ENCODE measurements at regions not wholly inside any gene's neighbourhood (a gene's known extent, or its start where the extent isn't known, plus 50 kb on each side); places are given as distances from the start of the nearest gene placed in this dataset.

DNA sequence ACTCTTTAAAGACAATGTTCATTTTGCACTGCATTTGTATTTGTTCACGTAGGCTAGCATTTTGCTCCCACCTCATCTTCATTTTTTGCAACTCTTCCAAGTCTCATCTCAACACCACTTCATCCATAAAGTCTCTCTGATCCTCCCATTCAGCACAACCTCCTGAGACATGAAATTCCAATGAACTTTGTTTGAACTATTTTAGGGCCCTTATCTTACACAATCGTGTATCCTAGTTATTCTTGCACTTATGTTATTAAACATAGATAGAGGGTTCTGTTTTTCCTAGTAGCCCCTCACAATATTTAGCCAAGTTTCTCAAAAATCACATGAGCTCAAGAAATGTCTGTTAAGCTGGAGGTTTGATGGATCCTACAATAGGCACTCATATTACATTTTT lies 500.5 kb upstream of the ADAMTS5 start:
- no peaks in the 10 kb centered on the region for H3K9me3 ChIP-seq
- H3K27ac ChIP-seq, result no peak overlapping the region
- H3K36me3 ChIP-seq, result no peaks in the 10 kb centered on the region
- no peaks in the 10 kb centered on the region for H3K4me1 ChIP-seq
- intact Hi-C loops (cut with DNase I; ENCODE audit: low total_unique reads), result no loop called here
- H3K4me3 ChIP-seq, result no peak overlapping the region
- no peaks in the 10 kb centered on the region for H3K27me3 ChIP-seq
- DNase-seq, result no peak
- TF ChIP-seq CTCF (IDR thresholded peaks at IDR 0.05), result no peak

GRCh38 chr21:27466140-27466539 lies 499.3 kb upstream of the ADAMTS5 start:
- no peaks in the 10 kb centered on the region for H3K4me1 ChIP-seq
- DNase-seq, result no peak
- no peak overlapping the region for H3K4me3 ChIP-seq
- TF ChIP-seq CTCF (IDR thresholded peaks at IDR 0.05) (no peak), POLR2A (IDR thresholded peaks at IDR 0.05) (no peak)
- no peaks in the 10 kb centered on the region for H3K9me3 ChIP-seq
- intact Hi-C loops (cut with DNase I; ENCODE audit: low total_unique reads), result no loop called here
- H3K27ac ChIP-seq, result no peak overlapping the region
- H3K27me3 ChIP-seq, result no peaks in the 10 kb centered on the region
- H3K36me3 ChIP-seq, result no peaks in the 10 kb centered on the region

- no peaks in the 10 kb centered on the region for H3K27me3 ChIP-seq
- intact Hi-C loops (cut with DNase I; ENCODE audit: low total_unique reads), result no loop called here
- TF ChIP-seq POLR2A (IDR thresholded peaks at IDR 0.05) (no peak), CTCF (IDR thresholded peaks at IDR 0.05) (no peak)
- H3K4me3 ChIP-seq, result no peak overlapping the region
- H3K27ac ChIP-seq, result no peak overlapping the region
- no peak for DNase-seq
- H3K36me3 ChIP-seq, result no peaks in the 10 kb centered on the region
- no peaks in the 10 kb centered on the region for H3K9me3 ChIP-seq
- no peaks in the 10 kb centered on the region for H3K4me1 ChIP-seq
Measured at GRCh38 chr21:27464648-27465047, 497.8 kb upstream of the ADAMTS5 start.

- no peak for TF ChIP-seq POLR2A (IDR thresholded peaks at IDR 0.05)
- no peak for TF ChIP-seq CTCF (IDR thresholded peaks at IDR 0.05)
- Histone ChIP-seq H3K4me1 (no peaks in the 10 kb centered on the region), H3K4me3 (no peak overlapping the region), H3K27me3 (no peaks in the 10 kb centered on the region), H3K9me3 (no peaks in the 10 kb centered on the region), H3K27ac (no peak overlapping the region), H3K36me3 (no peaks in the 10 kb centered on the region)
- DNase-seq, result no peak
- intact Hi-C loops (cut with DNase I; ENCODE audit: low total_unique reads), result no loop called here
Measured at GRCh38 chr21:27462726-27463125, 495.8 kb upstream of the ADAMTS5 start.

GRCh38 chr21:27454234-27454633 lies 487.3 kb upstream of the ADAMTS5 start:
- Histone ChIP-seq H3K9me3 (no peaks in the 10 kb centered on the region), H3K36me3 (no peaks in the 10 kb centered on the region), H3K4me3 (no peak overlapping the region), H3K4me1 (no peaks in the 10 kb centered on the region), H3K27ac (no peak overlapping the region), H3K27me3 (no peaks in the 10 kb centered on the region)
- intact Hi-C loops (cut with DNase I; ENCODE audit: low total_unique reads), result no loop called here
- no peak for TF ChIP-seq CTCF (IDR thresholded peaks at IDR 0.05)
- no peak for DNase-seq

Measured in uterus (tissue), 3 donors.